Endothelial cell of hepatic sinusoid (primary cell): ENCODE measurements at regions not wholly inside any gene's neighbourhood (a gene's known extent, or its start where the extent isn't known, plus 50 kb on each side); places are given as distances from the start of the nearest gene placed in this dataset.
"Not testable (repeated sequence)": the region's sequence is repeated elsewhere in the genome, so short reads cannot be mapped to it uniquely, and the experiment has no call there.

Experiments used
- in situ Hi-C: cut with HindIII; loops from 2 replicates; pipeline ENCODE4 v1.10.0; 2017; ENCODE audit warnings: low sequenced_read_pairs

- in situ Hi-C loops, result no loop called here
These were observed 82.2 kb upstream of the ASB18 start for GRCh38 chr2:236346366-236346765.

DNA sequence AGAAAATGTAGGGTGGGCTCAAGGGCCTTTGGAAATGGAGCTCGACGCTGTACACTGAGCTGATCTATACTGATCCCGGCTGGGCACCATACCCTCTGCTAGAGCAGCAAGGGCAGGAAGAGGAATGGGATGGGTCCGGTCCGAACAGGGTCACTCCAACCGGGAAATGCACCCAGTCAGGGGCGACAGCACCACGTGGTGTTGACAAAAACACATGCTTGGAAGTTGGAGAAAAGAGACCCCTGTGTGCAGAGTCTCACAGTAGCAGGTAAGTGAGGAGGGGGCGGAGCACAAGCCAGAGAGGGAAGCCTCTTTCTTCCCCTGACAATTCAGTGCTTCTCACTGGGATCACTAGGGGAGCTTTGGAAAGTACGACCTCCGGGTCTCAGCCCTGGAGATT, 84.1 kb upstream of the ASB18 start:
- in situ Hi-C loops, result no loop called here

DNA sequence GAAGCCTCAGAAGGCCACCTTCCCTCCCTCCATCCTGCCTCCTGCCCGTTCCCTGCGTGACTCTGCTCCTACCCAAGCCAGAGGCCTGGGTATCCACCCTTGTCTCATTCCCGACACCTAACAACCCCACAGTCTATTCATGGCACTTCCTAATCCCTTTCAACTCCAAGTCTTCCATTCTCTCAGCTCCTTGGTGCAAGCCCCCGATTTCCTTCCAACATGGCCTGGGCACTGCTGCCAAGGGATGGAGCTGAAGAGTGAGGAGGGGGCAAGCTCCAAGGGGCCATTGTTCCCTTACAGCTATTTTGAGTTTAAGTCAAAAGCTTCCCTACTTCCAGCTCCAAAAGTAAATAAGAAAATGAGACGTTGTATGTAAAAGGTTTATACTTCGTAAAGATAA, 84.8 kb upstream of the ASB18 start:
- in situ Hi-C loops, result no loop called here

DNA sequence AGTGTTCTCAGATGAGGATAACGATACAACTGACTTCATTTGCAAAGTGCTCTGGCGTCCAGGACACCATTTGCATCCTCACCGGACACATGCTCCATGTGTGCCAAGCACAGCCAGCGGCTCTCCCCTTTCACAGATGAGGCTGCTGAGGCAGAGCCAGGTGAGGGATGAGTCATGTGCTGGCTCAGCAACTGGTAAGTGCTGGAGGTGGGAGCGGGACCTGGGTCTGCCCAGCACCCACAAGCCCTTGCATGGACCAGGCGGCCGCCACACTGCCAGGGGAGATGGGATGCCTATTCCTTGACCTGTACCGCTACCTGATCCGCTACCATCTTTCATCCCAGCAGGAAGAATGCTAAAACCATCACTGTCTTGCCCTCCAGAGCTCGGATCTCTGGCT, 86.2 kb upstream of the ASB18 start:
- in situ Hi-C loops, result no loop called here

GRCh38 chr2:236351966-236352525, 87.8 kb upstream of the ASB18 start:
- in situ Hi-C loops, result no loop called here

DNA sequence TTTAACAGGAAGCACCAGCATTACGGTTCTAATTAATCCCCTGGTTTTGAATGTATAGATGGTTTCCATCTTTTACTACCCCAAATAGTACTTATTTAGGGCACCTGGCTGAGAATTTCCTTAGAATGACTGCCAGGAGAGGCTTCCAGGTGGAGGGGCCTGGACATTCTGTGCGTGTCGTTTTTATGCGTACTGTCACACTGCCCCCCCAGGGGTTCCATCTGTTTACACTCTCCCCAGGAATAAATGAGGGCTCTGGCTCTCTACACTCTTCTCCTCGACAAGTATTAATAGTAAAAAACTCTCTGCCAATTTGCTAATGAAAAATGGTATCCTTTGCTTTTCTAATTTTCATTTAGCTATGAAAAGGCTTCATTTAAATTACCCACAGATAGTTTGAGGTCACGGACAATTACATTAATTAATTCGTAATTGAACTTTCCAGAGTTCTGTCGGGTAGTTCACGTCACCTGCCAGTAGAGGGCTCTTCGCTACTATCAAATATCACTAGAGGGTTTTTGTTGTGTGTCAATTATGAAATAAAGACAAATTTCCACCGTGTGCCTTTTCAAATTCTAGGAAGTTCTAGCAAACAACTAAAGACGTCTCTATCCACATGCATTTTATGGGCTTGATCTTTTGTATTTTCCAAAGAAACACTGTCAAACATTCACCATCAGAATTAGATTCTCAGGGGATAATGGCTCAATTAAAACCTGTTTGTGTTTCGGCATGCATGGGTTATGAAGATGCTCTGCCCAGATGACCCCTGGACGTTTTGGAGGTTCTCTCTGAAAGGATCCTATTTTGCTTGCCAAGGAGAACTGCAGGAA, 88.8 kb upstream of the ASB18 start:
- in situ Hi-C loops, result no loop called here

- in situ Hi-C loops, result no loop called here
These were observed 89.4 kb upstream of the ASB18 start for GRCh38 chr2:236353594-236353942.

DNA sequence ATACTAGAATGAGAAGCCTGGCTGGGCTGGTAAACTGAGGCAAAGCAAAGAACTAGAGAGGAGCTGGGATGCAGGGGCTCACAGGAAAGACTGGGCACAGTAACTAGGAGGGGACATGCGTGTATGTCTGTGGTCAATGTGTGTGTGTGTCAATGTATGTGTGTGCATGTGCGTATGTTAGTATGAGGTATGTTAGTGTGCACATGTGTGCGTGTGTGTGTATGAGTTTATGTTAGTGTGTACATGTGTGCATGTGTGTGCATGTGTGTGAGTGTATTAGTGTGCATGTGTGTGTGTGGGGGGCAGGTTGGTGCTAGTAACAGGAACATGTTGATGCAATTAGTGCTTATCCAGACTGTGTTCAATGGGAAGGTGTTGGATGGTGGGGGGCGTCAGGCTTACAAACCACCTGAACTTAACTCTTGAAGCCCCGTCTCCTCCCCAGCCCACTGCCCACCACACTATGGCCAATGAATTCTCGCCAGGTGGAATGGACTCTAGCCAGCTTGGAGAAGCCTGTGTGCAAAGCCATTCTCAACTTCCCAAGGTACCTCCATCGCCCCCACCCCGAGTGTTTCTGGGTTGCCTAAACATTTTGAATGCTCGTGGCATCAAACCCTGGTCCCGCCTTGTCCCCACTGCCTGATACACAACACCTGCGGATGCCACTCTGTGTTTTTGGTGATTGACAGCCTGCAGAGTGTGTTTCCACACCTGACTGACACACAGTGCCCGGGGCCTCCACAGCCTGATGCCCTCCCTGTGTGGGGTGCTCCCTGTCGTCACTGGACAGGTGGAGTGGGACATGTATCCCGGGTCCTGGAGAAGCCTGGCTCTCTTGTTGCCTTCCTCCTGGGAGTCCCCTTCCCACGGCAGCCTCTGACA, 90.1 kb upstream of the ASB18 start:
- in situ Hi-C loops, result no loop called here

DNA sequence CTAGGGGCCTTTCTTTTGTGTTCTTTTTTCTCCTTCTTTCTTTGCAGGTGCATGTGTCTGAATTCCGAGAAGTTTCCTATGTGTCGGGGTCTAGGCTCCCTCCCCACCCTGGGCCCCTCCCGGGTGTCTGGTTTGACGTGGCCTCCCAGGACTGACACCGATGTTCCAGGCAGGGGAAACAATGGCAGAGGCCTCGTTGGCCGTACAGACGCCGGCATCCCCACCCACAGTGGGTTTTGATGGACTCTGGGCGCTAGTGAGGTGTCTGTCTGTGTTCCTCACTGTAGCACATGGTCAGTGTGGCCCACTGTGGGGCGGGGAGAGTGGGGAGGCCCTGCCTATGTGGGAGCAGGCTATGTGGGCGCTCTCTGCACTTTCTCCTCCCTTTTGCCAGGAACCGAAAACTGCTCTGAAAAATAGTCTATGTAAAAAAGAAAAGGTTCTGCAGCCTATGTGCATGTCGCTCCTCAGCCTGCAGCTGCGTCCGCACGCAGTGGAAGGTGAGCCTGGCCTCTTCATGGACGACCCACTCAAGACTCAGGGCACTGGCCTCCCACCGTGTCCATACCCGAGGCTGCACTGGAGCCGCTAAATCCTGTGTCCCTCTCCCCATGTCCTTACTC, 90.9 kb upstream of the ASB18 start:
- in situ Hi-C loops, result no loop called here

DNA sequence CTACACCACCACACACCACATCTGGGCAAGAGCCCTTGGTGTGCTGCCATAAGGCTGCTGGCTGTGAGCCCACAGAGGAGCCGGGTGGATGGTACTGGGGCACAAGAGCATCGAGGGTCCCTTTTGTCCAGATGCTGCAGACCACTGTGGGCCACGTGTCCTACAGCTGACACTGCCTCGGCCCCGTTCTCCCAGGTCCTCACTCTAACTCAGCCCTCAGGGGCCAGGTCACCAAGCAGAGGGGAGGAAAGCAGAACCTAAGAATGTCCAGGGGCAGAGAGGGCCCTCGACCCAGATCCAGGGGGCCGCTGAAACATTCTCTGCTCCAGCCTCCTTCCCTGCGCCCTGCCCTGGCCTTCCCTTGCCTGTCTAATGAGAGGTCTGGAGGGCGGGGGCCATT, 91.7 kb upstream of the ASB18 start:
- in situ Hi-C loops, result no loop called here

- in situ Hi-C loops, result not testable (repeated sequence)
These were observed 92.1 kb upstream of the ASB18 start for GRCh38 chr2:236356321-236356720.

DNA sequence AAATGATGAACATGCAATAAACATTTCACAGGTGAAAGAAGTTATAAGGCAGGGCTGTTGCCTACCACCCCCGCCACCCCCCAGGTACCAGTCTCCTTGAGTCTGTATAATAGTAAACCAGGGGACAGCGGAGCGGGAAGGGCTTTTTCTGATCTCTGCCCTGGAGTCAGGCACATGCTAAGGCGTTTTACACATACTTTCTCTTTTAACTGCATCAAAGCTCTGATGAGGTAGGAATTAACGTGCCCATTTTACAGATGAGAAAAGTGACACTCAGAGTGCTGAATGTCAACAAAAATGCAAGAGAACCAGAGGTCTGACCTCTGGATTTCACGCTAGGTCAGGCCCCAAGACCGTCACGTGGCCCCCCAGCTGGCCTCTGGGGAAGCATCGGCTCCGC, 94.3 kb upstream of the ASB18 start:
- in situ Hi-C loops, result not testable (repeated sequence)

GRCh38 chr2:236359426-236360045, 95.3 kb upstream of the ASB18 start:
- in situ Hi-C loops, result loop anchor here (10.0 kb wide), 1 partner anchor 105 kb away; no protein-coding TSS in a partner anchor

- in situ Hi-C loops, result loop anchor here (10.0 kb wide), 1 partner anchor 104 kb away; no protein-coding TSS in a partner anchor
These were observed 96.3 kb upstream of the ASB18 start for GRCh38 chr2:236360496-236360895.

GRCh38 chr2:236363711-236364277, 99.6 kb upstream of the ASB18 start:
- in situ Hi-C loops, result loop anchor here (10.0 kb wide), 1 partner anchor 101 kb away; no protein-coding TSS in a partner anchor

GRCh38 chr2:236365258-236366048, 101.2 kb upstream of the ASB18 start:
- in situ Hi-C loops, result loop anchor here (10.0 kb wide), 1 partner anchor 99 kb away; no protein-coding TSS in a partner anchor

GRCh38 chr2:236366049-236366387, 101.8 kb upstream of the ASB18 start:
- in situ Hi-C loops, result loop anchor here (10.0 kb wide), 1 partner anchor 99 kb away; no protein-coding TSS in a partner anchor

DNA sequence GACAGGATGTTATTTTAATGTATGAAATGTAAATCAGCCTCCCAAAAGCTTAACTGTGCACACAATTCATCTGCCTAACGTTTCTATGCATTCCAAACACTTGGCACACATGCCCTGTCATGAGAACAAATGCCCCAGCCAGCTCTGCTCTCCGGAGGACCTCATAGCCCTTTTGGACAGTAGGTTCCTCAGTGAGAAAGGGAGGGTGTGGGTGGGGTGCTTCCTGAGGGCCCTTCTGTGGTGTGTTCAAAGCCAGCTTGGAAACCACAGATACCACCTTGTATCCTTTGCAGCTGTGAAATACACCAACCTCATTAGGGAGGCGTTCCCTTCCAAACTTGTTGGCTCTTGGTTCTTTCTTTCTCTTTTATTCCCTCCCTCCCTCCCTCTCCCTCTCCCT, 102.2 kb upstream of the ASB18 start:
- in situ Hi-C loops, result loop anchor here (10.0 kb wide), 1 partner anchor 98 kb away; no protein-coding TSS in a partner anchor
